MCF 10A (cell line): ENCODE measurements at regions not wholly inside any gene's neighbourhood (a gene's known extent, or its start where the extent isn't known, plus 50 kb on each side); places are given as distances from the start of the nearest gene placed in this dataset.

Experiments
- BruUV-seq: library from RNA; stranded (reverse); fragments of 400-500 nt; replicated peaks from 2 replicates; lab custom pipeline; 2021; lab: Mats Ljungman, UMichigan
- CTCF ChIA-PET: fragments of 300-600 bp; sonication (Branson Sonifier 250); formaldehyde crosslinking; extraction: SDS; loops from one replicate; lab custom pipeline; 2021; ENCODE audit warnings: antibody characterized with exemption, inconsistent platforms; lab: Yijun Ruan, JAX
- POLR2A ChIA-PET: fragments of 300-600, 350-650 bp; sonication (Branson Sonifier 250); formaldehyde crosslinking; extraction: SDS; loops from one replicate; lab custom pipeline; 2020; ENCODE audit warnings: antibody characterized with exemption, inconsistent platforms; lab: Yijun Ruan, JAX
- DNase-seq: peaks from one replicate; pipeline ENCODE4 v3.0.0-alpha.2; 2018; ENCODE audit not compliant: unreplicated experiment
- H3K27ac Mint-ChIP-seq: one replicate; pipeline ENCODE4 v1.8.0; 2022; ENCODE audit warnings: mild to moderate bottlenecking, low read depth, mixed read lengths; ENCODE audit not compliant: unreplicated experiment
- H3K27me3 Mint-ChIP-seq: one replicate; pipeline ENCODE4 v1.8.0; 2022; ENCODE audit warnings: mixed read lengths; ENCODE audit not compliant: insufficient read depth, unreplicated experiment
- H3K36me3 Mint-ChIP-seq: one replicate; pipeline ENCODE4 v1.8.0; 2022; ENCODE audit warnings: mild to moderate bottlenecking, moderate library complexity, mixed read lengths; ENCODE audit not compliant: insufficient read depth, unreplicated experiment
- H3K4me1 Mint-ChIP-seq: one replicate; pipeline ENCODE4 v1.8.0; 2022; ENCODE audit warnings: mixed read lengths; ENCODE audit not compliant: insufficient read depth, unreplicated experiment
- H3K4me3 Mint-ChIP-seq: one replicate; pipeline ENCODE4 v1.8.0; 2022; ENCODE audit warnings: mild to moderate bottlenecking, moderate library complexity, mixed read lengths; ENCODE audit not compliant: unreplicated experiment
- H3K9me3 Mint-ChIP-seq: one replicate; pipeline ENCODE4 v1.8.0; 2022; ENCODE audit warnings: mixed read lengths; ENCODE audit not compliant: unreplicated experiment
- CTCF ChIP-seq: fragments of 200-600 bp; IDR thresholded peaks from one replicate; pipeline ENCODE4 v1.8.0; 2022; ENCODE audit warnings: antibody characterized with exemption, mild to moderate bottlenecking; ENCODE audit not compliant: unreplicated experiment
- intact Hi-C: fragments of 100-400 bp; cut with micrococcal nuclease; formaldehyde crosslinking; loops from 2 replicates; pipeline ENCODE4 v1.14.1; 2022

GRCh38 chr20:40305303-40305702 lies 383.7 kb downstream of the MAFB start:
- no peaks in the 10 kb centered on the region for H3K9me3 Mint-ChIP-seq
- H3K27me3 Mint-ChIP-seq, result no peaks in the 10 kb centered on the region
- no TSS peak for BruUV-seq
- ChIA-PET POLR2A (interaction anchor here (1.9 kb wide), 1 partner anchor 18 kb away, joined by 6 read pairs; no protein-coding TSS in a partner anchor), CTCF (no interaction called here)
- H3K4me3 Mint-ChIP-seq, result no peak overlapping the region
- DNase-seq, result no peak
- H3K27ac Mint-ChIP-seq, result no peak overlapping the region
- H3K4me1 Mint-ChIP-seq, result no peaks in the 10 kb centered on the region
- intact Hi-C loops, result no loop called here
- no peak for TF ChIP-seq CTCF
- H3K36me3 Mint-ChIP-seq, result no peaks in the 10 kb centered on the region

- Mint-ChIP-seq H3K27me3 (no peaks in the 10 kb centered on the region), H3K36me3 (no peaks in the 10 kb centered on the region), H3K9me3 (no peaks in the 10 kb centered on the region), H3K4me1 (no peaks in the 10 kb centered on the region), H3K27ac (no peak overlapping the region), H3K4me3 (no peak overlapping the region)
- ChIA-PET POLR2A (interaction anchor here (1.1 to 1.9 kb wide), 2 partner anchors 11 to 17 kb away, joined by 4 to 6 read pairs; no protein-coding TSS in a partner anchor), CTCF (no interaction called here)
- intact Hi-C loops, result no loop called here
- no peak for DNase-seq
- BruUV-seq, result no TSS peak
- no peak for TF ChIP-seq CTCF
Measured at GRCh38 chr20:40304119-40304613, 384.9 kb downstream of the MAFB start.

GRCh38 chr20:40294747-40295146 lies 394.3 kb downstream of the MAFB start:
- intact Hi-C loops, result no loop called here
- no peaks in the 10 kb centered on the region for H3K36me3 Mint-ChIP-seq
- H3K4me3 Mint-ChIP-seq, result no peak overlapping the region
- H3K27ac Mint-ChIP-seq, result no peak overlapping the region
- no peaks in the 10 kb centered on the region for H3K27me3 Mint-ChIP-seq
- TF ChIP-seq CTCF, result no peak
- POLR2A ChIA-PET, result interaction anchor here (1.2 to 3.1 kb wide), 2 partner anchors 8 to 393 kb away, joined by 5 to 25 read pairs; no protein-coding TSS in a partner anchor
- H3K9me3 Mint-ChIP-seq, result no peaks in the 10 kb centered on the region
- CTCF ChIA-PET, result interaction anchor here (0.6 kb wide), 1 partner anchor 420 kb away, joined by 4 read pairs; no protein-coding TSS in a partner anchor
- H3K4me1 Mint-ChIP-seq, result no peaks in the 10 kb centered on the region
- no TSS peak for BruUV-seq
- no peak for DNase-seq

- Mint-ChIP-seq H3K9me3 (no peaks in the 10 kb centered on the region), H3K27ac (no peak overlapping the region), H3K36me3 (no peaks in the 10 kb centered on the region), H3K27me3 (no peaks in the 10 kb centered on the region), H3K4me3 (no peak overlapping the region), H3K4me1 (no peaks in the 10 kb centered on the region)
- CTCF ChIA-PET, result interaction anchor here (0.6 kb wide), 2 partner anchors 420 to 1203 kb away, joined by 4 read pairs; no protein-coding TSS in a partner anchor
- intact Hi-C loops, result no loop called here
- DNase-seq, result no peak
- no TSS peak for BruUV-seq
- POLR2A ChIA-PET, result interaction anchor here (1.2 kb wide), 1 partner anchor 393 kb away, joined by 5 read pairs; no protein-coding TSS in a partner anchor
- TF ChIP-seq CTCF, result no peak
Measured at GRCh38 chr20:40294175-40294574, 394.9 kb downstream of the MAFB start.
